ENCODE measurements at regions not wholly inside any gene's neighbourhood (a gene's known extent, or its start where the extent isn't known, plus 50 kb on each side); places are given as distances from the start of the nearest gene placed in this dataset.

GRCh38 chrX:16469870-16470269 lies 180.1 kb upstream of the S100G start (continued):
- TF ChIP-seq, protein P1, sequence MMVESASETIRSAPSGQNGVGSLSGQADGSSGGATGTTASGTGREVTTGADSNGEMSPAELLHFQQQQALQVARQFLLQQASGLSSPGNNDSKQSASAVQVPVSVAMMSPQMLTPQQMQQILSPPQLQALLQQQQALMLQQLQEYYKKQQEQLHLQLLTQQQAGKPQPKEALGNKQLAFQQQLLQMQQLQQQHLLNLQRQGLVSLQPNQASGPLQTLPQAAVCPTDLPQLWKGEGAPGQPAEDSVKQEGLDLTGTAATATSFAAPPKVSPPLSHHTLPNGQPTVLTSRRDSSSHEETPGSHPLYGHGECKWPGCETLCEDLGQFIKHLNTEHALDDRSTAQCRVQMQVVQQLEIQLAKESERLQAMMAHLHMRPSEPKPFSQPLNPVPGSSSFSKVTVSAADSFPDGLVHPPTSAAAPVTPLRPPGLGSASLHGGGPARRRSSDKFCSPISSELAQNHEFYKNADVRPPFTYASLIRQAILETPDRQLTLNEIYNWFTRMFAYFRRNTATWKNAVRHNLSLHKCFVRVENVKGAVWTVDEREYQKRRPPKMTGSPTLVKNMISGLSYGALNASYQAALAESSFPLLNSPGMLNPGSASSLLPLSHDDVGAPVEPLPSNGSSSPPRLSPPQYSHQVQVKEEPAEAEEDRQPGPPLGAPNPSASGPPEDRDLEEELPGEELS (CRISPR knock-in tag; IDR thresholded peaks at IDR 0.05; ENCODE audit: borderline replicate concordance) = no peak

DNA sequence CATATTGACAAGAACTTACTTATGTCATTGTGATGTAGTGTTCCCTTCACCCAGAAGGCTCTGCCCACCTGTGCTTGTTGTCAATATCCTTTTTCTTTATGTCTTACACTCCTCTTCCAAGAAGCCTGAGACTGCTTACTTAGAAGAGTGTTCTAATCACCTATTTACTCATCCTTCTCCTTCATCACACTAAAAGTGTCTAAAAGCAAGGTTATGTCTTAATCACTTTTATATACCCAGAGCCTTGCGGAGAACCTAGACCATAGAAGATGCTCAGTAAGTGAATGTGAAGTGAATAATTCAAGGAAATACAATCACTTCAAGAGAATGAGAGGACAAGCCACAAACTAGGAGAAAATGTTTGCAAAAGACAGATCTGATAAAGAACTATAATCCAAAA lies 177.6 kb upstream of the S100G start:
- H4K20me1 ChIP-seq (replicated peaks; ENCODE audit: control insufficient read depth, insufficient read depth, low read length) = no peaks in the 10 kb centered on the region
- ChIA-PET CTCF (ENCODE audit: low intra/inter-chr PET ratio) (no interaction called here), POLR2A (no interaction called here)
- intact Hi-C loops (cut with micrococcal nuclease) (no loop called here), in situ Hi-C loops (cut with MboI) (no loop called here)
- H3K4me2 ChIP-seq (ENCODE audit: insufficient read depth, low read length) = no peak overlapping the region
- H2AFZ ChIP-seq (ENCODE audit: low read depth, low read length) = no peak overlapping the region
- no peak overlapping the region for H3K27ac ChIP-seq (ENCODE audit: extremely low read depth, low read depth, low read length)
- H3K9me3 ChIP-seq (replicated peaks; ENCODE audit: control insufficient read depth, insufficient read depth, low read depth, low read length) = no peaks in the 10 kb centered on the region
- H3K4me1 ChIP-seq (replicated peaks in 1 of 2; ENCODE audit: control insufficient read depth in 2 of 2, insufficient read depth in 2 of 2, low read length in 2 of 2) = no peaks in the 10 kb centered on the region
- H3K9me1 ChIP-seq (ENCODE audit: control insufficient read depth, insufficient read depth, low read length) = no peaks in the 10 kb centered on the region
- H3K9ac ChIP-seq (ENCODE audit: insufficient read depth in 1 of 2, low read depth in 2 of 2, low read length in 2 of 2) = no peak overlapping the region
- DNase-seq (ENCODE audit: extremely low read depth in 1 of 4, low spot score in 3 of 4) (no peak), ATAC-seq (no peak), FAIRE-seq (no peak)
- no peaks in the 10 kb centered on the region for H3K79me2 ChIP-seq (ENCODE audit: control insufficient read depth, insufficient read depth, low read length)
- H3K27me3 ChIP-seq (ENCODE audit: control insufficient read depth in 2 of 2, insufficient read depth in 2 of 2, low read length in 2 of 2) = no peaks in the 10 kb centered on the region
- BruUV-seq (replicated peaks) = no TSS peak
- H3K4me3 ChIP-seq = no peak overlapping the region
- TF ChIP-seq ZNF146 (CRISPR knock-in tag; IDR thresholded peaks at IDR 0.05; ENCODE audit: unreplicated experiment) = no peak
- TF ChIP-seq TRIM24 (IDR thresholded peaks at IDR 0.05) = no peak
- TF ChIP-seq NR4A1 (CRISPR knock-in tag; IDR thresholded peaks at IDR 0.05) = no peak
- no peak for TF ChIP-seq NR4A1 (tag; IDR thresholded peaks at IDR 0.05)
- no peak for TF ChIP-seq TEAD4 (IDR thresholded peaks at IDR 0.05; ENCODE audit: low read length)
- TF ChIP-seq TEAD4 (CRISPR knock-in tag; IDR thresholded peaks at IDR 0.05; ENCODE audit: borderline replicate concordance) = no peak
- no peak for TF ChIP-seq KLF1 (tag; IDR thresholded peaks at IDR 0.05)
- TF ChIP-seq ZNF23 (CRISPR knock-in tag; IDR thresholded peaks at IDR 0.05) = no peak
- 11% methylated on average over 1 of the region's 1 CpG for WGBS (ENCODE audit: insufficient coverage, low coverage, missing lambda C conversion rate)
- no peaks in the 10 kb centered on the region for H3K36me3 ChIP-seq (ENCODE audit: control insufficient read depth, insufficient read depth, low read length)
